IPS-NIHi11 (cell line): ENCODE measurements at regions not wholly inside any gene's neighbourhood (a gene's known extent, or its start where the extent isn't known, plus 50 kb on each side); places are given as distances from the start of the nearest gene placed in this dataset.

Source experiments
- DNase-seq: peaks from one replicate; pipeline ENCODE4 v3.0.0; 2012; ENCODE audit warnings: mixed read lengths, low spot score

DNA sequence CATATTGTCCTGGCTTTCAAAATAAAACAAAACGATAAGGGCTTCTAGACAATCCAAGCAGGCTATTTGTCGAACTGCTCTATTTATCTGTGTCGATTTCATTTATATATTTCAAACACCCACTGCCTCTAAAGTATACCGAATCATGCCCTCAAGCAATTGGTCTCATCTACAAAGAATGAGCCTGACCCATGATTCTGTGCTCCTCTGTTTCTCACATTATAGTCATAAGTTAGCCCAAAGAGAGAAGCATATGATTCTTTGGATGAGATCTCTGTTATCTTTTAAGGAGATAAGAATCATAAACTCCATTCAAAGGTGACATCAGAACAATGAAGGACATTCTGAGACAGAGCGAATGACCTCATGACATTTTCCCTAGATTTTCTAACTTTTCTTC is 191.1 kb downstream of the MAP2K6 start:
- no peak for DNase-seq

DNA sequence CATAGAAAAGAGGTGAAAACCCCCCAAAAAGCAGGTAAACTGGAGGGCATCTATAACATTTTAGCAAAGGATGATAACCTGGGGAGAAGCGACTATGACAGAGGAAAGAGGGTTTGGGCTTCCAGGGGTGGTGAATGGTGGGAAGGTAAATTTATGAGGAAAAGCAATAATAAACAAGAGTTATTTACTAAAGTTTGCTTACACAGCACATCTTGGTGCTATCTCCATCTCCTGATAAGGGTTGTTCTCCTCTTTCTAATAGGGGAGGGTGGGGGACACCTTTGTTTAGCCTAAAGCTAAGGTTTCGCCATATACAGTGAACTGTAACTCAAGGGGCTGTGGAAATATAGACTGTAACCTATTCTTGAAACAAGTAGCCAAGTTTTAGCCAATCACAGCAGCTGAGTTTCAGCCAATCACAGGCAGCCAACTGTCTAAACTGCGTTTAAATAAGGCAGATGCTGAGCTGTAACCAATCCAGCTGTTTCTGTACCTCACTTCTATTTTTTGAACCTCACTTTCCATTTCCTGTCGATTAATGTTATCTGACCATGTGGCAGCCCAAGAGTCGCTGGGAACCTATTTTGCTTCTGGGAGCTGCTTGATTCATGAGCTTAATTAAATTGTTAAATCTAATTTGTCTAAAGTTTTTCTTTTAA is 191.8 kb downstream of the MAP2K6 start:
- no peak for DNase-seq

DNA sequence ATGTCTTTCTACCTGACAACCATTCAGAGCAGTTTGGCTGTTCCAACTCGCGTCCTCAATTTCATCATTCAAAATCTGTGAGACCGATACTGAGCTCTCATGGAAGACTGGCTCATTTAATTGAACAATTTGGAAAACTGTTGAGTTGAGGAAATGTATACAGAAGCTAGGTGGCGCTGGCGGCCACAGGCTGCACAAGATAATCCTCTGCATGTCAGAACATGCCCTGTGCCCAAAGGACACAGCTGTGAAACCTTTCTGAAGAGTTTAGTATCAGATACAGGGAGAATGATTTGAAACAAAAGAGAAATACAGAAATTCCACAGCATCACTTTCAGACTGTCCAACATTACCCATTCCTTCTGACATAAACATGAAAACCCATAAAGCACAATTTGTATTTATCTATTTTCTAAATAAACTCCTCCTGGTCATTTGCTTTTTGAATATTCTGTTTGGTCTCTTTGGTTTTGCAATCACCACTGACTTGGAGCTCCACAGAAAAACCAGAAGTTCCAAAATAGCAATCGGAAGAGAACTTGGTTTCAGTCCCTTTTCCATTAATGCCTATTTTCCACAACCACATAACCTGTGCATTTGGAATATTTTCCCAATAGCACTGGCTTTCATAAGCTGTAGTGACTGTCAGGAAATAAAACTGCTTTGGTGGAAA is 192.8 kb downstream of the MAP2K6 start:
- peak; percentile 65 for DNase-seq

DNA sequence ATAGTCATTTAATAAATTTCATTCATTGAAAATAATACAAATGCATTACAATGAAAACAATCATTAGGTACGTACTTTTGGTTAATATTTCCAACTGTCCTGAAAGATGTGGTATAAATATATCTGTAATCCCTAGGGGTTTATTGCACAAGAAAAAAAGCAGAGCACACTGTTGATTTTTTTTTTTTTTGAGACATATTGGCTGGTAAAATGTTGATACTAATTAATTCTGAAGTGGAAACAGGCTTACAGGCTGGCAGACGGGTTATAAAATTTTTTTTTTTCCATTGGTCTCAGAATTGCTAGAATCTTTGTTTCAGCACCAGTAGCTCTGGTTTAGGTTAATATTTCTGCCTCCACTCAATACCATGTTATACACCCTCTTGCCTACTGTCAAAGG is 193.6 kb downstream of the MAP2K6 start:
- DNase-seq, result no peak

DNA sequence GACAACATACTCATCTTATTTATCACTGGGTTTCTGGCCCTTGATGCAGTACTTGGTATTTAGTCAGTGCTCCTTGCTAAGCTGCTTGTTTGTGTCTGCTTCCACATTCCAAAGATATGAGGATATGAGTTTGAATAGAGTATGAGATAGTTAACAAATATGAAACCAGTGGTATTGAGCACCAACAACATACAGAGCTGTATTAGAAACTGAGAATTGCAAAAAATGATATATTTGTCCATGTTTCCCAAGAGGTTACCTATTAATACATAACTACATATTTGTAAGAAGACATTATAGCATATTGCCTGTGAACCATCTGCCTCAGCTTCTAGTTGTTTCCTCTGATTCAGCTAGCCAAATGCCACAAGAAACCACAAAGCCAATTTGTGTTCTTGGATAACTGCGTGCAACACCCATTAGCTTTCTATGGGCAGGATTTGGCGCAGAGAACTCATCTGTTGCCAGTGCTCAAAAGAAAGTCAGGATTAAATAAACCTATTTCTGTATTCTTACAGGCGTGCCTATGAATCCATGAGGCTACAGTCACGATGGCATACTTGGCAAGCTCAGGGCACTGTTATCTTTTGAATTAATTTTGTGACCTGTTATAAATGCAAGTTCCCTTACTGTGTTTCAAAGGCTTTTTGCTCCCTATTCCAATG is 194.4 kb downstream of the MAP2K6 start:
- no peak for DNase-seq

DNA sequence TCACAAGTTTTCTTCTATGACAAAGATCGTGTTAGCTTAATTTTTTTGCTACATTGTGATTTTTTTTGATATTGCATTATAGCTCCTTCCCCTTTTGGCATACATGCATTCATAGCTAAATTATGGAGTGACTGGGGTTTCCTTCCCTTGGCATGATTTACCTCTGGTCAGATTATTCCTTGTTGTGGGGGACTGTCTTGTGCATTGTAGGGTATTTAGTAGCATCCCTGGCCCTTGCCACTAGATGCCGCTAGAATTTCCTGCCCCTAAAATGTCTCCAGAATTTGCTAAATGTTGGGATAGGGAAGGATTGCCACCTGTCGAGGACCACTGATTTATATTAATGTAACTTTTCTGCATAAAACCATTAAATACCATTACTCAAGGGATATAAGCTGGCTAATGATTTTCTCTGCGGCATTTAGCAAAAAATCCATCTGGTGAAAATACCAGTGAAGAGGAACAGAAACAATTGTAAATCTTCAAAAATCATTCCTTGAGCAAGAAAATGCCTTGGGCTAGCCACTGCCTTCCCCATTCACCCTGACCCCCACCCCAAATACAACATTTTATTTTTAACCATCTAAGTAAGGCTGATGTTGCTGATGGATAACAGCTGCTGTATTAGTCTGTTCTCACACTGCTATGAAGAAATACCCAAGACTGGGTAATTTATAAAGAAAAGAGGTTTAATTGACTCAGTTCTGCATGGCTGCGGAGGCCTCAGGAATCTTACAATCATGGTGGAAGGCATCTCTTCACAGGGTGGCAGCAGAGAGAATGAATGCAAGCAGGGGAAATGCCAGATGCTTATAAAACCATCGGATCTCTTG is 195.2 kb downstream of the MAP2K6 start:
- DNase-seq, result peak; percentile 45

DNA sequence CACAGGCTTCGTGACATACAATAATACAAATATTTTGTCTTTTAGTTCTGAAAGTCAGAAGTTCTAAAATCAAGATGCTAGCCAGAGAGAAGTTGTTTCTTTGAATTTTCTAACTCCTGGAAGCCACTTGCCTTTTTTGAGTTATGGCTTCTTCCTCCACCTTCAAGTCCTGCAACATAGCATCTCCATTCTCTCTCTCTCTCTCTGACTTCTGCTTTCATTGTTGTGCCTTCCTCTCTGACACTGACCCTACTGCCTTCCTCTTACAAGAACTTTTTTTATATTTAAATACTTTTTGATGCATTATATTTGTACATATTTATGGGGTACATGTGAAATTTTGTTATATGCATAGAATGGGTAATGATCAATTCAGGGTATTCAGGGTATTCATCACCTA is 205.9 kb downstream of the MAP2K6 start:
- no peak for DNase-seq

DNA sequence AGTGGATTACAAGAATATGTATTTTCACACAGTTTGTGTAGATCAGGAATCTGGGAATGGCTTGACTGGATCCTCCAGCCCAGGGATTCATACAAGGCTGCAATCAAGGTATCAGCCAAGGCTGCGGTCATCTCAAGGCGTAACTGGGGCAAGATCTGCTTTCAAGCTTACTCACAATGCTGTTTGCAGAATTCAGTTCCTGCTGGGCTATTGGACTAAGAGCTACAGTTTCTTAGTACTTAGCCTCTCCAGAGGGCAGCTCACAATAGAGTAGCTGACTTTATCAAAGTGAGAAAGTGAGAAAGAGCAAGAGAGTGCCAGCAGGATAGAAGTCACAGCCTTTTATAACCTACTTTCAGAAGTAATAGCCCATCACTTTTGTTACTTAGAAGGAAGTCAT is 211.0 kb downstream of the MAP2K6 start:
- no peak for DNase-seq

DNA sequence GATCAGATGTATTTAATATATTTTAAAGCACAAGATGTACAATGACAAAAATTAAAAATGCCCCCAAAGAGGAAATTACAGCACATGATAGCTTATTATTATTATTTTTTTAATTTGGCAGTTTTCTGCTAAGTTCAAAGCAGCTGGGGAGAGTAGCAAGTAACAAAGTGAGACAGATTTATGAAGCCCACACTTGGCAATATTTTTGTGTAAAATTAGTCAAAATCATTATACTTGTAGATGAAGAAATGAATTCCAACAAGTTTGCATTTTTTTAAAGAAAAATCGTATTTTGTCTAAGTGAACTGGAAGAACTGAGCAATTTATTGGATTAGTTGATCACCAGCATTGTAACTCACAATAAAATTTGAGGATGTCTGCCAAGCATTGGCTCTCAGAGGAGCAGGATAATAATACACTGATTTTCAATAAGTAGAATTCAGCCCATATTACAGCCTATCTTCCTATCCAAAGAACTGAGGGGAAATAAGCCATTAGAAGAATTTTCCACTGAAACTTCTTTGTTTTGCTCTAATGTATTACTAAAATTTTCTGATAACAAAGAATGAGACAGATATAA is 215.6 kb downstream of the MAP2K6 start:
- no peak for DNase-seq

DNA sequence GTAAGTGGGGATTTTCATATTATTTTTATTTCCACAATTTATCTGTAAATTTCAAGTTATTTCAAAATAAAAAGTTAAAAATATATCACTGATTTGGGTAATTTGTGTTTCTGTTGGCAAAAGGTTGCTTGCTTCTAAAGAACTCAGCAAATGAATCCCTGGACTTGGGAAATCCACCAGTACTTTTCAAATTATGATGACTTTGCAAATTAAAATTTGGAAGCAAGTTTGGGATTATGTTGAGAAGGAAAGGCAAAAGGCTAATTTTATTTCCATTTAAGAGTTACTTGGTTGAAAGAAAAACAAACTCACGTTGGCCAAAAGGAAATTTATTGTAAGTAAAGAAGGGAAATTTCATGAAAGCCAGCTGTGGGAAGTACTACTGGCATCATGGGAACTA is 220.3 kb downstream of the MAP2K6 start:
- no peak for DNase-seq

DNA sequence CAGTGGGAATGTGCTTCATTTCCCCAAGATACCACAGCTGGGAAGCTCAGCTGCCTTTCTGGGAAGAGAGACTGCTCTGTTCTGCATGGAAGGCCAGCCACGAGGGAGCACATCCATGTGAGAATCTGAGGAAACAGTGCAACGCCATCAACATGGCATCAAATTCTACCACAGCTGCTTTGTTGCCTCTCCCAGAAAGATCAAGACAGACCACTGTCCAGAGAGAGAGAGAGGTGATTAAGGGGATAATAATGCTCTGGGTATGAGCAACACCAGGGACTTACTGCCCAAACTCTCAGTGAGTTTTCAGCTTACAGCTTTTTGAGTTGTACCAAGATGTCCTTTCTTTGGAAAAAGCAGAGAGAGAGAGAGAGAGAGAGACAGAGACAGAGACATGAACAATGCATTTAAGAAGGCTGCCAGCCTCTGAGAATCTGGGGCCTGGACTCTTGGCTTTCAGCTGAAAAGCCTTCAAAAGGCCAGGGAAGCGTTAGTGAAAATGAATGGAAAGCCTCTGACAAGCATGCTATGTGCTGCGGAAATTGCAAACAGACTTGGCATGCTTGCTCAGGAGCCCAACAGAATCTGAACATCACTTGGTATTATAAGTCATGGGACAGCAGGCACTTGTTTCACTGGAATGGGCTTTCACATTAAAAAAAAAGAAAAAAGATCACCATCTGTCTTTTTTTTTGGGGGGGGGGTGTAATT is 223.1 kb downstream of the MAP2K6 start:
- no peak for DNase-seq

DNA sequence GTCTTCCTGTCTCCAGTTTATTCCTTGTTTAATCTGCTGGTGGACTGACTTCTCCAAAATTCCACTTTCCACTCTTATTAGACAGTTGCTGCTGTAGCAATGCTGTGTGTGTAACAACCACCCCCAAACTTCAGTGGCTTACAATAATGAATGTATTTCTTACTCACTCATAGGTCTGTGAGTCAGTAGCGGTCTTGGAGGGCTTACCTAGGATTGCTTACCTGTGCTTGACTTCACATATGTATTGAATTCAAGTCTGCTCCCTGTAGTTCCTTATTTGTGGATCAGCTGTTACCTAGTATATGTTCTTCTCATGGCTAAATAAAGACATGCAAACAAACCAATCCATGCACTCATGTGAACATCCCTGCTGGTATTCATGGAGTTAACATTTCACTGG is 224.6 kb downstream of the MAP2K6 start:
- DNase-seq, result no peak

DNA sequence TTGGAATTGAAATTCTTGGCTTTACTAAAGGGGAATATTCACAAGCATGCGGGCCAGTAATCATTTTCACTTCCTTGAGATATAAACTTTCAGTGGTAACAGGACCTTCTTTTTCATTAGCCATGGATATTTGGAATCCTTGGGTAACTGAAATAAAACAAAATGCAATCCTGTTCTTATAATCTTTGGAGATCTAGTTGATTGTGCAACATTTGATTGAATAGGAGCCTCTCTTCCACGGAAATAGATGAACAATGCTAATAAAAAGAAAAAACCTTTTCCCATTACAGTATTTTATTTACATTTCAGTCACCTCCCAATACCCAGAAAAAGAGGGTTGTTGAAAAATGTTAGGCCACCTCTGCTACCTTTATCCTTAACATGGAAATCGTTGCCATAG is 225.6 kb downstream of the MAP2K6 start:
- DNase-seq, result no peak

DNA sequence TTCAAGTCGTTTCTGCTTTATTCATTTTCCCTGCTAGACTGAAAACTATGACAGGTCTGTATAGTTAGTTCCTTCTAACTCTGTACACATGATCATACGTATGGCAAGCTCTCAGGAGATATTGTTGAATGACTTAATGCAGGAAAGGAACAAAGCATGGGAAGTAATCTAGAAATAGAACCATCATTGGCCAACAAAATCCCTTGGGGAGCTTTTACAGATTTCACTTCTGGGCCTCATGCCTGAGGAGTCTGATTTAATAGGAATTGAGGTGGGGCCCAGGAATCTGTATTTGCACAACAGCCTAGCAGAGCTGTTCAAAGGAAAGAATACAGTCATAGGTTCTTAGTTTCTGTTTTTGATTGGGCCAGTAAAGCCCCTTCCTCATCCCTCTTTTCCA is 229.2 kb downstream of the MAP2K6 start:
- no peak for DNase-seq

DNA sequence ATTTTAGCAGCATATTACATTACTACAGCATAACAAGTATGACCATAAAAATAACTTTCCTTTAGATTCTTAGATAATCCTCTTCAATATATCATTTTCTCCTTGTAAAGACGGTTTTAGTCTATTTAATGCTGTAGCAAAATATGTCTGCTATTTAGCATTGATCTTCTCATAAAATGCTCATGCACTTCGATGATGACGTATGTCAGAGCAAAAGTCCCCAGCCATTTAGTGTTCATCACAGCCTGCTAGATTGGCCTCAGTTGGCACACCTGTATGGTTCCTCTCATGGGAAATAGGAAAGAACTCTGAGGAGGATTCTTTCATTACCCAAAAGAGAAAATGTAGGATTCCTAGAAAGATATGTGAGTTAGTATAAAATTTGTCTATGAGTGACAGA is 232.2 kb downstream of the MAP2K6 start:
- no peak for DNase-seq

DNA sequence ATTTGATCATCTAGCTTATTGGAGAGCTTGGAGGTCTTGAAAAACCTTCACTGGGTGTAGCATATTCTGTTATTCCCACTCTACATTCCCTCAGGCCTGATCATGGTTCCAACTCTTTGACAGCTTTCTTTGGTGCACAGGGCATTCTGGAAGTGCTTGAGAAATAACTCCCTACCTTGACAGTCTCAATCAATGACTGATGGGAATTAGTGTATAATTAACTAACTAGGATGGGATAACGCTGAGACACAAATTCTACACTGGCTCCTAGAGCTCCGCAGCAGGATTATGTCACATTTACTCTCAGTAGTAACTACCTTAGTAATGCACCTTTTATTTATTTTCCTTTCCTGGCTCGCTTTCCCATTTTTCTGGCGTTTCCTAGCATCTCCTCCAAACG is 236.4 kb downstream of the MAP2K6 start:
- no peak for DNase-seq

DNA sequence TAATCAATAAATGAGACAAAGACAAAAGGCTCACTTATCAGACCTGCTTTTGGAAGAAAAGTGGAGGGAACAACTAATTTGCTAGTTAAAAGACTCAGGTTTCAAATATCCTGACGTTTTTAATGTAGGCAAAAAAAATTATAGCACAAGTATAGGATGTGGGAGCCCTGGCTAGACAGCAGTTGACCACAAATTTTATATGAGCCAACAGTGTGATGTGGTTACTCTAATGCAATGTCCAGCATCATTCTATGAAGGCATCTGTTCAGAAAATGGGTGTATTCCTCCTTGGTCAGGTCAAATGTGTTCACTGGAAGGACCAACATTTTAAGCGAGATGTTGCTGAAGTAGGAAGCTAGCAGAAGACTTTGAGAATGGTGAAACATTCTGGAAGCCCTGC is 237.4 kb downstream of the MAP2K6 start:
- DNase-seq, result no peak

DNA sequence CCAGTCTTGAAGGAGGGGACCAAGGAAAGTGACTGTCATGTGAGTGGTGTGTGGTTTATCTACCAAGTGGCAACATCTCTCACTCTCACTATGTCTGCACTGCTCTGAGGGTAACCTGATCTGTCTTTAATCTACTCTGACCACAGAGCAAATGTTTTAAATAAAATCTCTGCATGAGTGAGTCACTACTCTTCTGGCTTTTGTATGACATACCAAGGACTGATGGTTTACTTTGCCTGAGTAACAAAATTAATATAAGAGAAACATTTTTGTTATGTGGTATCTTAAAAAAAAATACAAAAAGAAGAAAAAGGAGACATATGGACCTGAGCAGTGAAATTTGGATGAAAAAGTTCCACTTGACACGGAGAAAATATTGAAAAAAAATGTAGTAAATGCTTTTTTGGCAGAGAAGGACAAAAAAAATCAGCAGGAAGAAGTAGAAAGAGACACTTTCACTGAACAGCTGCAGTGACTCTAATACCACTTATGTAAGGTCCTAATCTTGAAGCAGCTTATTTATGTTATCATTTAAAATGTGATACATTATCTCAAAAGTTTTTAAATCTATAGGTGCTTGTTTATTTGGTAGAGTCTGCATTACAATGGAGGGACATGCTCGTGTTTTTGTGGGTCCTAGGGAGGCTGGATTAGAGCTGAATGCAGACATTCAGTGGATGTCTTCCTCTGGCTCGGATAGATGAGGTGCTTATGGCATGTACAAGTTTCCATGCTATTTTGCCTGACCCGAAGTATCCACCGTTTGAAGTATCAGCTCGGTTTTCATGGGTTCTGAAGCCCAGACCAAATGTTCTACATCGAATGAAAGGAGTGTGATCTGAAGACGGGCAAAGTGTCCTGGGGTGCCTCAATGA is 240.7 kb downstream of the MAP2K6 start:
- DNase-seq, result no peak

DNA sequence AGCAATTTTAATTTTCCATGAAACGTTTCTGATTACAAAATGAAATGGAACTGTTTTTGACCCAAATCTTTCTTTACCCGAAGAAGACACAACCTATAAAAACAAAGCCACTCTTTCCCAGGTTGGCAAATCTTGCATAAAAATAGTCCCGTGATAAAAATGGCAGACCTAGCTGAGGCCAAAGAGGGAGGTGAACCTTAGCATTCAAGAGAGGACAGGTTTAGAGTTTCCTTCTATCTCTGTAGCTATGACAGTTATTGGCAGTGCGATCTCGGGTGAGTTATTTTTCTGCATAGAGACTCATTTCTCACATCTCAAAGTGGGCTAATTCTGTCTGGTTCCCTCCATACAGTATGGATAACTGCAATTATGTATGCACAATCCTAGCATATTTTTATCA is 241.4 kb downstream of the MAP2K6 start:
- DNase-seq, result no peak

DNA sequence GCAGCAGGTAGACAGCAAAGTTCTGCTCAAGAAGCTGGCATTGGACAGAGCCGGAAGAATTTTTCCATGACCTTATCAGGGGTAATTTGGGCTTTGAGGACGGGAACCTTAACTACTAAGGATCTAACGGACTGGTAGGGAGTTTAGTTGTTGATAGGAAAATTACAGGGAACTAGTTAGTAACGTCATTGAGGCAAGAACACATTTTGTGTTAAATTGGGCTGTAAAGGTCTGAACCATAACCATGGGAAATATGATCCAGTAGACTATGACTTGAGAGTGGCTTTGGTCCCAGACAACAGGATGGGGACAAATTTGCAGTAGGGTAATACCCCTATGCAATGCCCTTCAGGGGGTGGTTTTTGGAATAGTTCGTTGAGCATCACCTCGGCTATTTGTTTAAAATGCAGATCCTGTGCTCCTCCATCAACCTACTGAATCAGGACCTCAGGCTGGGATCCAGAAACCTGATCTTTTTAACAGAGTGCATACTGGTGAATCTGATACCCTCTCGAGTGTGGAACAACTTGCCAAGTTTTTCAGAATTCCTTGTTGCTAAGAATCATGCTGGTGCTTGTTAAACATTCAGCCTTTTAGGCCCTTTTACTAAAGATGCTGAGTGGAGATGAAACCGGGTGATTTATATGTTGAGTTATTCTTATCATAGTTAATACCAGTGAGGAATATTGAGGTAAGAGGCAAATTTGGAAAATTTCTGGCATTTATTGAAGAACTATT is 255.1 kb downstream of the MAP2K6 start:
- no peak for DNase-seq
